Stimulated activated CD8-positive, alpha-beta memory T cell treated with anti-CD3 and anti-CD28 coated beads, Interleukin-15, amount 100 ng/mL, for 48 hours (primary cell): ENCODE measurements at regions not wholly inside any gene's neighbourhood (a gene's known extent, or its start where the extent isn't known, plus 50 kb on each side); places are given as distances from the start of the nearest gene placed in this dataset.

Experiments
- DNase-seq, 2 donors: peaks; one replicate each; pipeline ENCODE4 v3.0.0-alpha.2; 2020; ENCODE audit warnings: low read depth in 2 of 2

DNA sequence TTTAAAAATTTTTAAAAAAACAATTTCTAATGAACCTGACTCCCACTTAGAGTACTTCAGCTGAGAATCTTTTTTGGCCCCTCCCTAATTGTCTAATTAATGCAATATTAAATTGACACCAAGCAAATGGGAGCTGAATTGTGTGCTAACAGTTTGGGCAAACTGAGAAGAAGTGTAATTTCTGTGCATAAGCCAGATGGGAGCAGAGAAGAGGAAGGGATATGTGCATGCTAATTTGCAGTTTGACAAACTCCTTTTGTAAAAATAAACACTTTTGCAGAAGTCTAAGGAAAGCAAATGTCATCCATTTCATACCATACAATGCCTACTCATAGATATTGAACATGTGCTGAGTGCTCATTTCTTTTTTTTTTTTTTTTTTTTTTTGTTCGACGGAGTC lies 332.0 kb downstream of the CYRIA start:
- DNase-seq = no peak

DNA sequence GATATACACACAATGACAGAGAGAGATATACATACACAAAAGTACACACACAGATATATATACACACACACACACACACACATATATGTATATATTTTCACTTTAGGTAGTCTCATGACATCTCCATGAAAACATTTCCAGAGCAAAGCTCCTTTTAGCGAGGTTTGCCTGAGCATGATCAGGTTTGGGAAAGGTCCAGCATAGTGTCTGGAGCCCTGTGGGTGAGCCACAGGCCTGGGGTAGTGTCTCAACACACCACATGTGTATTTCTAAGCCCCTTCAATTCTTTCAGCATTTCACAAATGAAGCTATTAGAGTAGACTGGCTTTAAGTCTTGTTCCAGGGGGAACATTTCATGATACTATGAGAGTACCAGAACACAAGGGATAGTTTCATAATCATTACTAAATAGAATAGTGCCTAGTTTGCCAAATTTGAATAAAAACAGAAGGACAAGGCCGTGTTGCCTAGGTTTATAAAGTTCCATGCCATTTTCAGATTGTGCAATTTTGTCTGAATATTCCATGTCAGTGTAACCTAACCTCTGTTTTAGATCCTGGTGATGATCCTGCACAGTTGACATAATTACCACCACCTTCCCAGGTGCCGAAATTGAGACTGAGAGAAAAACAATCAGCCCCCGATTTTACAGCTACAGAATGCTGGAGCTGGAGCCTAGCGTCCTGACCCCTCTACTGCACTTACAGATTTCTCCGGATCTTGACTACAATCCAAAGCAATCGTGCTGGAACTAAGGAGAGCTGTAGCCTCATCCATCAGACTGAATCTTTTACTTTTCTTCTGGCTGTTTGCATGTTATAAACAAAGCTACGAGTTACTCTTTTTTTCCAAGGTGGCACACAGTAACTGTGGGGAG lies 332.7 kb downstream of the CYRIA start:
- no peak for DNase-seq

DNA sequence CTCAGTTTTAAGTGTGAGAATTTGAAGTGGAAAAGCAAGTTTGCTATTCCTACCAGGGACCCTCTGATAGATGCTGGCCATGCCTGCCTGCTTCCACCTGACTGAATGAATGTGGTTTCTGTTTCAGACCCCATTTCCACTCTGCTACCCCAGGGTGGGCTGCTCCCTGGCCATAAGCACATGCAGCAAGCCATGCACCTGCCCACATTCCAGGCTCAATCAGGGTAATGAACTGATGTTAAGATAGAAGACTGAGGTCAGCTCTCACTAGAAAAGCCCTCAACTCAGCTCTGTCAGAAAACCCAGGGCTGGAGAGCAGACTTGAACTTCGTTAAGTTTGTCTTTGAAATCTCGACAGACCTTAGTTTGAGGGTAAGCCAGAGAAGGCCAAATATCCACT lies 333.9 kb downstream of the CYRIA start:
- DNase-seq = no peak

DNA sequence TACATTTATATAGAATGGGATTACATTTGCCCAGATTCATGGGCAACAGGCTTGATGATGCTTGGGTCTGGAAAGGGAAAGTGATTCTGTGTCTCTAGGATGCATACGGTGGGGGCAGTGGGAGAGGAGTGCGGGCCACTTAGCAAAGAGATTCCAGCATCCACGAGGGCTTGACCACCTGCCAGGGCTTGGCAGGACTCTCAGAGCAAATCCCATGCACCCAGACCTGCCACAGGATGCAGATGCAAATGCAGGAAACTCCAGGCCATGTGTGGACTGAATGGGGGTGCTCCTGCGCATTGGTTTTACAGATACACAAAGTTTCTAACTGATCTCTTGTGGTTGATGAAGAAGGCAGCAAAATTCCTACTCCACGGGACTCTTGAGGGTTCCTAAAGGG lies 334.7 kb downstream of the CYRIA start:
- DNase-seq = no peak

DNA sequence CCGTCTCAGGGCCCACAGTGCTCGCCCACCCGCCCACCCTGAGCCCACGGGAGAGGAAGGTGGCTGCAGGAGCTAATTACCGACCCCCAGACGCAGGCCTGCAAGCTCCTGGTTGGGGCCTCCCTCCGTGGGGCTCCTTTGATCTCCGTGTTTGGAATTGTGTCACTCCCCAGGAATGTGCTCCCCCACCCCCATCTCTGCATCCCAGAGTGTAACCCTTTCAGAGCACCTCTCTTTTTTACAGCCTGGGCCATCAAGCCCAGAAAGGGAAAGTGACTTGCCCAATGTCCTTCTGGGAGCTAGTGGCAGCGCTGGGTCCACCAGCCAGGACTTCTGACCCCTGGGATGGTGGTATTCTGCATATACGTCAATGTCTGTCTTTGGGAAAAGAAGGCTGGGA lies 335.1 kb downstream of the CYRIA start:
- DNase-seq = no peak

DNA sequence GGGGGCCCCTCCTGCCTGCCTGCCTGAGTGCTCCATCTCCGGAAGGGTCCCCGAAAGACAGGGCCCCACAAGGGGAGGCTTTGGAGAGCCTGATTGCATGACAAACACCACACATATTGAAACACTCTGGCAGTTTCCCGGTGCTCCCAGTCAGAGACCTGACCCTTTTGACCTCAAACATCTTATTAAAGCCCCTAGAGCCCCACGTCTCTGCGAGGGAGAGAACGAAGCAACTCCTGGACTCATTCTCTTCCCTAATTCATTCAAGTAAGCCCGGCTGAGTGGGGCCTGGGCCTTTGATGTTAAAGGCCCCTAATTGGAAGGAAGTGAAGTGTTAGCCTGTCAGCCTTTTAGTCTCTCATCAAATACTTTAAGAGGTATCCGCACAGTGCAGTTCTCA lies 335.6 kb downstream of the CYRIA start:
- DNase-seq = no peak

DNA sequence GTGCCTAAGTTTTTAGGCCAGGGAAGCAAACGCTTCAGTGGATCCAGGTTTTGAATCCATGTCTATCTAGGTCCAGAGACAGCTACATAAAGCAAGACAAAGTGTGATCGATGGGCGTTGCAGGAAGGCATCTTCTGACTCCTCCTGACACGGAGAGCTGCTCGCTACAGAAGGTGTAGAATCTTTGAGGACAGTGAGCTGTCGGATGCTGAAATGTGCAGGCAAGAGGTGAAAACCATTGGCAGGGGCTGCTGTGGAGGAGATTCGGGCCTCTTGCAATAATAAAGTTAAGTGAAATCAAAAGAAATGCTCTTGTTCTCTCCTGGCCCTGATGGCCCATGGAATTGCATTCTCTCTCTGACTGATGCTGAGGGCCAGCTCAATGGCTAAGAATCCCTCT lies 336.2 kb downstream of the CYRIA start:
- DNase-seq = no peak

DNA sequence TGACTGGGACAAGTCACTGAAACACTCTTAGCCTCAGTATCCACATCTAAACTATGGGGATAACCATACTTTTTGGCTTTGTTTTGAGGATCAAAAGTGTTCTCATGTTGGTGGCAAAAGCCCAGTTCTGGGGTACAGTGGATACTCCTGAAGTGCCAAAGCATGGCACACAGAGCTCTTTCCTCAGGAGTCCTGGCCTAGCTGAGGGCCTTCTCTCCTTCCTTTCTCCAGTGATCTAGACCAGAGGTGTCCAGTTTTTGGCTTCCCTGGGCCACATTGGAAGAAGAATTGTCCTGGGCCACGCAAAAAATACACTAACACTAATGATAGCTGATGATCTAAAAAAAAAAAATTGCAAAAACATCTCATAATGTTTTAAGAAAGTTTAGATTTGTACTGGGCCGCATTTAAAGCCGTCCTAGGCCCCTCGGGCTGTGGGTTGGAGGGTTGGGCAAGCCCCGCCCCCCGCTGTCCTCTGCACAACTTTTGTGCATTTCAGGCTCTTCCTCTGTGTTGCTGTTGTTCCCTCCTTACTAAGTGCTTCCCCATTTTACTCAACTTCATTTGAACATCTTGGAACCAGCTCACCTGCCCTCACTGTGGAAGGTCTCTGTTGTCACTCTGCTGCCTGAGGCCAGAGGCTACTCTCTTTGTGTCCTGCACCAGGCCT lies 337.0 kb downstream of the CYRIA start:
- no peak for DNase-seq

DNA sequence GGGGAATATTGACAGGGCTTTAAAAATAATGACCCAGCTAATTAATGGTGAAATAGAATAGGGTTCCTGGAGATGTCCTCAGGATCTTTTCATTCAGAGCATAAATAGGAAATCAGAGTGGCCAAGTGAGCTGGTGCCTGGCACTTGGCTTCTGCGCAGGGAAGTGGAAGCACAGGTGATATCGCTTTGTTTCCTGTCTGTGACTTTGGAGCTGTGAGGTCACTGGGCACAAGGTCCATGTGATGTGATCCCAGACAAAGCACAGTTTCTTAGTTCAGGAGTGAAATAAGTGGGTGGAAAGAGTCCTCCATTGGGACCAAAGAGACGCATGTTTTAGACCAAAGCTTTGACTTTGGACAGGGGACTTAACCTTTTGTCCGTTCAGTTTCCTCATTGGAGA lies 338.3 kb downstream of the CYRIA start:
- no peak for DNase-seq

DNA sequence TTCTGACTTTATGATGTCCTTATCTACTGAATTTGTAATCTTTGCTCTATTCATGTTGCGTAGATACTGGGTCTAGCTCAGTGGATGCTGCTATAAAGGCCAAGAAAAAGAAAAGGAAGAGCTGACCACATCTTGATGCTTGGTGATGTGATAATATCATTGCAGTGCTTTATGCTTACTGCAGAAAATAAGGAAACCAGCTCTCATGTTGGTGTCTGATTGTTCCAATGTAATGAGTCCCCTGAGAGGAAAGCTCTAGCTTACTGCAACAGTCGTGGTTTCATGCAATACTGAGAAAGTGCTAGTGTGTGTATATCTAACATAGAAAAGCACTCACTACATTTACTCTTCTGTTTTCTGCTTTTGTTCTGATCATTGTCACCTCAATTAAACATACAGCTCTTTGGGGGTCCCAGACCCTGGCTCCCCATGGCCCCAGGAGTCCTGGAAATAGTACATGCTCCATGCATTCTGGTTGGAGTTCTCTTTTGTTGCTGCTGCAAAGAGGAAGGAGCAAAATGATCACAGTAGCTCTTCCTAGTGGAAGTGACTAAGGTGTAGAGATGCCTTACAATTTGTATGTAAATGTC lies 338.8 kb downstream of the CYRIA start:
- no peak for DNase-seq

DNA sequence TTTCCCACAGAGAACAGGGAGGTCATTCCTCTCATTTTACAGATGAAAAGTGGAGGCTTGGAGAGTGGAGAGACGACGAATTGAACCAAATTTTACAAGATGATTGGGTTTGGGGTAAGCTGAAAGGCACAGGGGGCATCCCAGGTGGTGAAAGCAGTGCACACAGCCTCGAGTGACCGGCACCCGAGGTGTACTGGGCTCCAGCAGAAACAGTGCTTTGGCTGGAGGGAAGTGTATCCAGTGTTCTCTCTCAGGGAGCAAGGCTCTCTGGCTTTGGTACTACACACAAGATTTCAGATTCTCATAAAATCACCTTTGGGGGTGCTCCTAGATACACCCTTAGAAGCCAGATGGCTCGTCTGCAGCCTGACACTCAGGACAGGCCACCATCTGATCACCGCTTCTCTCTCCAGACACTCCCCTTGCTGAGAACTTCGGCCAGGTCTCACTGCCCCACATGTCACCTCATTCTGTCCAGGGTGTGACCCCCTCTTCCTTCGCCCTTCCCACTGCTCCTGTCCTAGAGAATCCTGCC lies 339.6 kb downstream of the CYRIA start:
- DNase-seq = no peak

DNA sequence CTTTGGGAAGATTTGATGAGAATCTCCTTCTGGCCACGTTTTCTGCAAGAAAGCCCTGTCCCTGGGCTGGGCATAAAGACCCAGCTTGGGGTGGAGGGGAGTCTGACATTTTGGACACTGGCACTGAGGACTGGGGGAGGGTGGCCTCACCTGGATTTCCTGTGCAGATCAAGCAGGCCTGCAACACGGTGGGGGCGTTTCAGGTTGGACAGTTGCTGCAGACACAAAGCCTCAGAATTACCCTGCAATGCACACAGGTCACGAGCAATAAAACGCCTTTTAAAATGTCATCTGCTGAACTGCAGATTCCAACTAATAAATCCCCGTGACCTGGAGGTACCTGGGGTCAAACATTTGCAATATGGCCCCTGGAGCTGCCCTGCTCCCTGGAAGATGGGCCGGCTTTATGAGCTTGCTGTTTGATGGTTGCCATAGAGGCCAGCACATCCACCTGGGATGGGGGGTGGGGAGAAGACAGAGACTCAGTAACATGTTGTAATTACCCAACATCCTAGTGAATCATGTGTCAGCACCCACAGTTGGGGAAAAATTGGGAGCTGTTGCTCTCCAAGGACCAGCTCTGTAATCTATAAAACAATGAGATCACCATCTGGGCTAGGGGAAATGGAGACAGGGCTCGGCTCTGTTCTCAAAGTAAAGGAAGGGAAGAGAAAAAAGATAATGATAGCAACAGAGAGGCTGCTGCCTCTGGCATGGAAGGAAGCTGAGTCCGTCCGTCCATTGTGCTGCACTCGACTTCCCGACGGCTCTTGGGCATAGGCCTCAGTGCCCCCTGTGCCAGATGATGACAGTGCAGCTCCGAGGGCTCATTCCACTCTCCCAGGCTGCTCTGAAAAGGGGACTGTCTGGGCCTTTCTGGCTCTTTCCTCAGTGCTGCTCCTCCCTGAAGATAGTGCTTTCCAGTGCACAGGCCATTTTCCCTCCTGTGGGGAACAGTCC lies 340.3 kb downstream of the CYRIA start:
- no peak for DNase-seq

DNA sequence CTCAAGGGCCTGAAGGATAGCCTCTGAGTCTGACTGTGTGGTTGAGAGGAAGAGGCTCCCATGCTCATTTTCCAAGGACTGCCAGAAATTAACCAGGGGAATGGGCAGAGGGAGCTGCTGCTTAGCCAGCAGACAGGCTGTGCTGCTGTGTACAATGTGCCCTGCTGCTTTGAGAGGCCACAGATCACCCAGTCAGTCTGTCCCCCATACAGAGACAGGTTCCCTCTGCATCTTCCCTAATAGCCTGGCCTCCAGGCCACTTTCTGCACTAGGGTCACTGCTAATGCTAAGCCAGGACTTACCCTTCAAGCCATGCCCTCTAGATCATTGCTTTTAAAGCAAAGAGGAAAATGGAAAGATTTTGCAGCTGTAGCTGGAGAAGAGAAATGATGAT lies 341.1 kb downstream of the CYRIA start:
- DNase-seq = no peak

DNA sequence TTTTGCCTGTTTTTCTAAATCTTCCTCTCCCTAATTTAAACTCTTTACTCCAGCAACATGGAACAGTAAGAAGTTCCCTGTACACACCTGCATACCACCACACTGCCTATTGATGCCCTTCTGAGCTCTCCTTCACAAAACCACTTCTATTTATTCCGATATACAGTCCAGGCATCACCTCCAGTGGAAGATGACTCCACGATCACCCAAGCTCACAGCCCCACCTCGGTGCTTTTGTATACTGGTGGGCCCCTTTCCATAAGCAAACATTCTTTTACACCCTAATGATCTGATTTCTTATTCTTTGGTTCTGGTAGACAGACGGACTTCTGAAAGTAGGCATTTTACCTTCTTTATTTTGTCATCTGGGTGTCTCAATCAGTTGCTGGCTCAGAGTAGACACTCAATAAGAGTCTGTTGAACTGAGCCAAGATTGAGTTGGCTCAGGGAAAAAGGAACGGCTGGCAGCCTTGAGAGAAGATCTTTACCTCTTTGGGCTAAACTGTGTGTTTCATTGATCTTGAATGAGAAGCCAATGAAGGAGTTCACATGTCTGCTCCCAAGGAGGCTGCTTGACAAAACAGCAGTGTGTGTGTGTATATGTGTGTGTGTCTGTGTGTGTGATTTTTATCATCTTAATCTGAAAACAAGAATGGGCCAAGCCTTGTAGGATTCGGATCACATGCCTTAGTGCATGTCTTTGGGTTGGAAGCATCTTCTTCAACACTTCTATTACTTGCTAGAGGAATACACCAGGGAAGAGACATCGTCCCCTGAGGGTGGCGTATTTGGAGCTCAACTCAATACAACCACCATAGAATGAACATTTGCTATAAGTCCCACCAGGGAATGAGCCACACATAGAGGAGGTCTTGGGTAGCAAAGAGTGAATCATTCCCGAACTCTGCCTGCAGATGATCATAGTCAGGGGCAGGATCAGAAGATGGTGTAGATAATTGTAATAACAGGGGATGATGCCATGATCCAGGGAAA lies 341.8 kb downstream of the CYRIA start:
- DNase-seq = no peak

DNA sequence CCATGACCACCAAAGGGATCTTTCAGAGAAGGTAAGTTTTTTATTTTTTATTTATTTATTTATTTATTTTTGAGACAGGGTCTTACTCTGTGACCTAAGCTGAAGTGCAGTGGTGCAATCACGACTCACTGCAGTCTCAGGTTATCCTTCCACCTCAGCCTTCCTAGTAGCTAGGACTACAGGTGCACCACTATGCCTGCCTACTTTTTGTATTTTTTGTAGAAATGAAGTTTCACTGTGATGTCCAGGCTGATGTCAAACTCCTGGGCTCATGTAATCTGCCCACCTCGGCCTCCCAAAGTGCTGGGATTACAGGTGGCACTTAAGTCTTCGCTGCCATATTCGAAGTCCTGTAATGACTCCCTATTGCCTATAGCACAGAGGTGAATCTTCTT lies 342.5 kb downstream of the CYRIA start:
- no peak for DNase-seq

DNA sequence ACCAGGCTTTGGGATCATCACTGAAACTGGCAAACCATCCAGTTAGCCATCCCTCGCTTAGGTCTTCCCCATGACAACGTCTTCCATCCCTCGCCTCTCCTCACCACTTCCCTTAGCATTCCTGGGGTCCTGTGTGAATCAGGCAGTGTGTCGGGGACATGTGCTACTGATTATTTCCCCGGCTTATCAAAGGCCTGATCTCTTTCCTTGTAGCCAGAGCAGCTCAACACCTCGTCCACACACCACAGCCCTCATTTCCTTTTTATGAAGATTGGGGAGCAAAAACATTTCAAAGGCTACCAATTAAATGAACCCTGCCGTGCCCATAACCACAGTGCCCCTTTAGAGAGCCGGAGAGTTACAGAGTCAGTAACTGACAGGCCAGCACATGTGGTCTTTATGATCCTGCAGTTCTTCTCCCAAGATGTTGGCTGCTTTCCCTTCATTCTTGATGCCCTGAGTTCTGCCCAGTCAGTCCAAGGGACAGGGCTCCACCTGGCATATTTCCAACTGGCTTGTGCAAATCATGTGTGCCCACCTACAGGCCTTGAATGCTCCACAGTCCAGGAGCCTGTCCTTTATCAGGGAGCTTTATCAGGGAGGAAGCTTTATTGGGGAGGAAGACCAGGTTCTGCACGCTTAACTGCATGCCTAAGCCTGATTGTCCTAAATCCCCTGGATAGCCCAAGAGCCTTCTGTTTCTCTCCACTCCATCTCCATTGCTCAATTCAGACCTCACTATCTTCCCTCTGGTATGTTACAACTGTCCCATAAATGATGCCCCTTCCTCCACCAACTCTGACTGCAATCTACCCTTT lies 343.1 kb downstream of the CYRIA start:
- DNase-seq = no peak

DNA sequence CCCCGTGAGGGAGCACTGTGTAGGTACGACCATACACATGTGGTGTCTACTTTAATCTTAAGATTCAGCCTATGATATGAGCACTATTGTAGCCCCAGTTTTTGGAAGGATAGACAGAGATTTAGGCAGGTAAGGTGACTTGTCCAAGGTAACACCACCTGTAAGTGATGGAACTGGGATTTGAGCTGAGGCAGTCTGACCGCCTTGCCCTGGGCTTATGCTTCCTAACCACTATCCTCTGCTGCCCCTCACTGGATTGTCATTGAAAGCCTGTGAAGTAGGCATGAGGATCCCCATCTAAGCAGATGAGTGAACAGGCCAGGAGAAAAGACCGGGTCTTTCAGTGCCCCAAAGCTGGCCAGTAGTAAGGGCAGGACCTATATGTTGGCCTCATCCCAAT lies 343.8 kb downstream of the CYRIA start:
- no peak for DNase-seq

DNA sequence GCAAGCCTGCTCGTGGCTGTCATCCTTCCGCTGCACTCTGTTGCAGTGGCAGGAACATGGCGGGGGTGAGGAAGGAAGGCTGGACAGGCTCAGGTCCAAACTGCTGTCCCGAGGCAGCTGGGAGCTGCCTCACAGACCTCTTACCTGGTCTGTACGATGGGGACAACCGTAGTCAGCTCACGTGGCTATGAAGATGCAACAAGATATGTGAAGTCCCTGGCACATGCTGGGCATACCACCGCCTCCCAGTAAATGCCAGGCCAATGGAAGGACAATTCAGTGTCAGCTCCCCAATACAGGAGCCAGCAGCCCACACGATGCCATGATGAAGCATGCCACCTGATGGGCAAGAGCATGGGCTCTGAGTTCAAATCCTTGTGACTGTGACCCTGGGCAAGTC lies 344.4 kb downstream of the CYRIA start:
- no peak for DNase-seq

DNA sequence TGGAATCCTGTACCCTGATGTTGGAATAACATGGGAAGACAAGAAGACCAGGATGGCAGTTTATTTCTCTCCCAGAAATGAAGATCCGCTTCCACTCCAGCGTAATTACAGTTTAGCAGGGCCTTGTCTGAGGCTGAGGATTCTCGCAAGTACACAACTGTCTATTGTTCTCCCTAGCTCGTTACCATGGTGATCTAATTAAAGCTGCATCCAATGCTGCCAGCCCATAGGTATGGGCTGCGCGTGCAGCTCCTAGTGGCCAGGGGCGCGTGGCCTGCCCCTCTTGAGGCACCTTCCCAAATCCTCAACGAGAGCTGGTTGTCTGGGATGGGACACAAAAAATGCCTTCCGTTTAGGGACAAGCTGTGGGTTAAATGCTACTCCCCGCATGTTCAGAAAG lies 344.9 kb downstream of the CYRIA start:
- no peak for DNase-seq
